Mesenchymal stem cell (in vitro differentiated cells and primary cell): ENCODE measurements at regions not wholly inside any gene's neighbourhood (a gene's known extent, or its start where the extent isn't known, plus 50 kb on each side); places are given as distances from the start of the nearest gene placed in this dataset.
A peak's percentile ranks its signal among the peaks of the same experiment; 100 is the strongest.

Experiments used
- DNase-seq: peaks from one replicate; pipeline ENCODE4 v3.0.0-alpha.2; 2013
- H2AFZ ChIP-seq: one replicate; pipeline ENCODE4 v1.6.1; 2013; ENCODE audit warnings: low read depth, mild to moderate bottlenecking, control low read depth, inconsistent platforms, low read length, moderate library complexity
- H2AK5ac ChIP-seq: 2 replicates; pipeline ENCODE4 v1.6.1; 2013; ENCODE audit warnings: low read length, moderate library complexity, mild to moderate bottlenecking, inconsistent platforms; ENCODE audit not compliant: severe bottlenecking
- H2BK120ac ChIP-seq: one replicate; pipeline ENCODE4 v1.6.1; 2013; ENCODE audit warnings: low read depth, mild to moderate bottlenecking, inconsistent platforms, low read length, moderate library complexity
- H2BK12ac ChIP-seq, 2 experiments: one replicate each; pipeline ENCODE4 v1.6.1; 2013; ENCODE audit warnings: inconsistent platforms in 2 of 2, low read length in 2 of 2, mild to moderate bottlenecking in 2 of 2, moderate library complexity in 2 of 2, control low read depth in 1 of 2
- H2BK15ac ChIP-seq: one replicate; pipeline ENCODE4 v1.6.1; 2013; ENCODE audit warnings: mild to moderate bottlenecking, low read depth, inconsistent platforms; ENCODE audit not compliant: poor library complexity, severe bottlenecking
- H2BK5ac ChIP-seq: 2 replicates; pipeline ENCODE4 v1.6.1; 2013; ENCODE audit warnings: low read depth, mild to moderate bottlenecking, low read length, control low read depth, inconsistent platforms; ENCODE audit not compliant: poor library complexity, severe bottlenecking
- H3K14ac ChIP-seq, 2 experiments: one replicate each; pipeline ENCODE4 v1.6.1; 2013; ENCODE audit warnings: inconsistent platforms in 2 of 2, low read length in 2 of 2, control low read depth in 1 of 2, mild to moderate bottlenecking in 1 of 2, moderate library complexity in 1 of 2
- H3K18ac ChIP-seq, 2 experiments: one replicate each; pipeline ENCODE4 v1.6.1; 2013; ENCODE audit warnings: inconsistent platforms in 2 of 2, low read length in 2 of 2, control low read depth in 1 of 2, low read depth in 1 of 2, mild to moderate bottlenecking in 1 of 2
- H3K23ac ChIP-seq, 2 experiments: one replicate each; pipeline ENCODE4 v1.6.1; 2013; ENCODE audit warnings: inconsistent platforms in 2 of 2, low read length in 2 of 2, mild to moderate bottlenecking in 2 of 2, moderate library complexity in 2 of 2, control low read depth in 1 of 2
- H3K27ac ChIP-seq: 2 replicates; pipeline ENCODE4 v1.5.1; 2013; ENCODE audit warnings: mild to moderate bottlenecking, moderate library complexity, low read length, control low read depth, inconsistent platforms; ENCODE audit not compliant: poor library complexity, severe bottlenecking
- H3K27me3 ChIP-seq, 2 experiments: 2 replicates each; pipeline versions ENCODE4 v1.6.1 to v1.7.0; 2013; ENCODE audit warnings: low read length in 2 of 2, mild to moderate bottlenecking in 2 of 2, moderate library complexity in 2 of 2, control low read depth in 1 of 2, inconsistent platforms in 1 of 2; ENCODE audit not compliant: control insufficient read depth in 1 of 2, insufficient read depth in 1 of 2
- H3K36me3 ChIP-seq, 2 experiments: 2 replicates each; pipeline versions ENCODE4 v1.6.1 to v1.7.0; 2013; ENCODE audit warnings: low read length in 2 of 2, control low read depth in 1 of 2, inconsistent platforms in 1 of 2, low read depth in 1 of 2, mild to moderate bottlenecking in 1 of 2; ENCODE audit not compliant: insufficient read depth in 2 of 2, control insufficient read depth in 1 of 2
- H3K4ac ChIP-seq, 2 experiments: one replicate each; pipeline ENCODE4 v1.6.1; 2013; ENCODE audit warnings: inconsistent platforms in 2 of 2, low read length in 2 of 2, mild to moderate bottlenecking in 2 of 2, moderate library complexity in 2 of 2, control low read depth in 1 of 2, low read depth in 1 of 2
- H3K4me1 ChIP-seq: 2 replicates; pipeline ENCODE4 v1.6.1; 2013; ENCODE audit warnings: low read depth, low read length, control low read depth; ENCODE audit not compliant: control insufficient read depth, insufficient read depth
- H3K4me2 ChIP-seq: 2 replicates; pipeline ENCODE4 v1.6.1; 2013; ENCODE audit warnings: low read length, mild to moderate bottlenecking, inconsistent platforms; ENCODE audit not compliant: poor library complexity, severe bottlenecking
- H3K4me3 ChIP-seq, 2 experiments: 2 replicates each; pipeline versions ENCODE4 v1.5.1 to v1.7.0; 2013; ENCODE audit warnings: low read length in 2 of 2, mild to moderate bottlenecking in 2 of 2, control low read depth in 1 of 2, low read depth in 1 of 2; ENCODE audit not compliant: insufficient read depth in 1 of 2
- H3K79me1 ChIP-seq: replicated peaks from 2 replicates; pipeline ENCODE4 v1.6.1; 2013; ENCODE audit warnings: mild to moderate bottlenecking, control low read depth, low read length, inconsistent platforms; ENCODE audit not compliant: poor library complexity, severe bottlenecking
- H3K9ac ChIP-seq: 2 replicates; pipeline ENCODE4 v1.7.0; 2013; ENCODE audit warnings: mild to moderate bottlenecking, low read length, moderate library complexity
- H3K9me3 ChIP-seq: 2 replicates; pipeline ENCODE4 v1.7.0; 2013; ENCODE audit warnings: mild to moderate bottlenecking, low read length; ENCODE audit not compliant: control insufficient read depth
- H4K8ac ChIP-seq: one replicate; pipeline ENCODE4 v1.6.1; 2013; ENCODE audit warnings: inconsistent platforms, mild to moderate bottlenecking, low read length, moderate library complexity
- H4K91ac ChIP-seq: one replicate; pipeline ENCODE4 v1.6.1; 2013; ENCODE audit warnings: mild to moderate bottlenecking, low read length, inconsistent platforms
- WGBS: methylation state at CpG from one replicate; pipeline ENCODE4 v1.1.7; 2013; ENCODE audit warnings: mixed read lengths; 5-methylcytosine and 5-hydroxymethylcytosine counted together

GRCh38 chr7:131654668-131655326, 98.4 kb upstream of the PODXL start:
- Histone ChIP-seq H3K9me3 (no peaks in the 10 kb centered on the region), H3K27me3 (peaks cover 0 to 5% of the 10 kb centered on the region in 2 experiments), H3K9ac (peak overlapping the region; percentile 11), H2AFZ (no peak overlapping the region), H2AK5ac (no peak overlapping the region), H3K23ac (no peak overlapping the region), H3K4me1 (peaks cover 17% of the 10 kb centered on the region), H3K4me3 (no peak overlapping the region), H4K91ac (peak overlapping the region; percentile 28), H4K8ac (no peak overlapping the region), H2BK15ac (no peak overlapping the region), H3K14ac (no peak overlapping the region), H3K79me1 (no peaks in the 10 kb centered on the region), H3K4ac (no peak overlapping the region), H3K36me3 (no peaks in the 10 kb centered on the region), H2BK120ac (no peak overlapping the region), H2BK5ac (no peak overlapping the region), H2BK12ac (no peak overlapping the region), H3K27ac (no peak overlapping the region), H3K18ac (no peak overlapping the region), H3K4me2 (no peak overlapping the region)
- peak; percentile 70 for DNase-seq
- 22% methylated on average over 14 of the region's 19 CpGs for WGBS

GRCh38 chr7:131654249-131654558, 97.8 kb upstream of the PODXL start:
- Histone ChIP-seq H3K4me2 (no peak overlapping the region), H3K79me1 (no peaks in the 10 kb centered on the region), H2AFZ (no peak overlapping the region), H3K4ac (no peak overlapping the region), H3K27me3 (peaks cover 0 to 11% of the 10 kb centered on the region in 2 experiments), H3K23ac (no peak overlapping the region), H3K9ac (no peak overlapping the region), H2BK120ac (no peak overlapping the region), H3K4me3 (no peak overlapping the region), H2BK5ac (no peak overlapping the region), H3K9me3 (no peaks in the 10 kb centered on the region), H4K8ac (no peak overlapping the region), H3K18ac (no peak overlapping the region), H2BK15ac (no peak overlapping the region), H3K14ac (peak overlapping the region in 1 of 2 experiments; percentile 8), H3K4me1 (peaks cover 17% of the 10 kb centered on the region), H4K91ac (peak overlapping the region; percentile 28), H3K27ac (no peak overlapping the region), H2BK12ac (no peak overlapping the region), H2AK5ac (no peak overlapping the region), H3K36me3 (no peaks in the 10 kb centered on the region)
- DNase-seq: no peak
- 97% methylated on average over 1 of the region's 1 CpG for WGBS

- Histone ChIP-seq H3K79me1 (no peaks in the 10 kb centered on the region), H2BK120ac (no peak overlapping the region), H3K36me3 (no peaks in the 10 kb centered on the region), H3K9ac (no peak overlapping the region), H3K27me3 (peaks cover 0 to 14% of the 10 kb centered on the region in 2 experiments), H3K4ac (no peak overlapping the region), H2BK15ac (no peak overlapping the region), H3K27ac (no peak overlapping the region), H4K8ac (peak overlapping the region; percentile 7), H2BK12ac (no peak overlapping the region), H2AK5ac (no peak overlapping the region), H2BK5ac (no peak overlapping the region), H4K91ac (no peak overlapping the region), H3K4me2 (no peak overlapping the region), H3K23ac (no peak overlapping the region), H3K9me3 (no peaks in the 10 kb centered on the region), H3K18ac (no peak overlapping the region), H3K4me3 (no peak overlapping the region), H2AFZ (no peak overlapping the region), H3K14ac (peak overlapping the region in 1 of 2 experiments; percentile 8), H3K4me1 (peaks cover 17% of the 10 kb centered on the region)
- 67% methylated on average over 8 of the region's 12 CpGs for WGBS
- peak; percentile 22 for DNase-seq
Measured at GRCh38 chr7:131653418-131654248, 97.2 kb upstream of the PODXL start.

- Histone ChIP-seq H3K4me3 (no peak overlapping the region), H3K27ac (no peak overlapping the region), H3K27me3 (peaks cover 0 to 20% of the 10 kb centered on the region in 2 experiments), H2BK12ac (no peak overlapping the region), H3K9ac (no peak overlapping the region), H2AFZ (no peak overlapping the region), H3K14ac (no peak overlapping the region), H4K91ac (no peak overlapping the region), H3K4me1 (peaks cover 17% of the 10 kb centered on the region), H4K8ac (no peak overlapping the region), H3K4me2 (no peak overlapping the region), H3K4ac (no peak overlapping the region), H3K79me1 (no peaks in the 10 kb centered on the region), H3K36me3 (no peaks in the 10 kb centered on the region), H2BK5ac (no peak overlapping the region), H2AK5ac (no peak overlapping the region), H3K18ac (no peak overlapping the region), H3K9me3 (no peaks in the 10 kb centered on the region), H3K23ac (no peak overlapping the region), H2BK120ac (no peak overlapping the region), H2BK15ac (no peak overlapping the region)
- DNase-seq: no peak
- 10% methylated on average over 2 of the region's 2 CpGs for WGBS
Measured at GRCh38 chr7:131652934-131653333, 96.5 kb upstream of the PODXL start.
